ENCODE measurements at regions not wholly inside any gene's neighbourhood (a gene's known extent, or its start where the extent isn't known, plus 50 kb on each side); places are given as distances from the start of the nearest gene placed in this dataset.

GRCh38 chr4:43763029-43763610 lies 685.5 kb downstream of the KCTD8 start (continued):
- no peak for TF ChIP-seq TCF12 (IDR thresholded peaks at IDR 0.05; ENCODE audit: low read depth, low read length)
- no peak for TF ChIP-seq PAX5 (IDR thresholded peaks at IDR 0.05; ENCODE audit: borderline replicate concordance, low read depth, low read length)
- TF ChIP-seq E2F8 (IDR thresholded peaks at IDR 0.05; ENCODE audit: low read depth, partially characterized antibody), result no peak
- TF ChIP-seq SREBF2 (IDR thresholded peaks at IDR 0.05; ENCODE audit: low read length), result no peak
- no peak for TF ChIP-seq TCF3 (IDR thresholded peaks at IDR 0.05; ENCODE audit: borderline replicate concordance, insufficient read depth, low read depth, low read length)
- no peak for TF ChIP-seq ESRRA (IDR thresholded peaks at IDR 0.05; ENCODE audit: low read length)
- TF ChIP-seq YY1 (IDR thresholded peaks at IDR 0.05; ENCODE audit: low read depth, low read length), result no peak
- TF ChIP-seq ZNF24 (IDR thresholded peaks at IDR 0.05), result no peak
- TF ChIP-seq ETV6 (conservative IDR thresholded peaks at IDR 0.05 in 1 of 2, IDR thresholded peaks at IDR 0.05 in 1 of 2; ENCODE audit: borderline replicate concordance in 1 of 2, low read depth in 1 of 2), result no peak
- TF ChIP-seq SMARCA5 (IDR thresholded peaks at IDR 0.05), result no peak
- TF ChIP-seq STAT1 (conservative IDR thresholded peaks at IDR 0.05), result no peak
- no peak for TF ChIP-seq ZBTB33 (IDR thresholded peaks at IDR 0.05)
- no peak for TF ChIP-seq ZNF687 (IDR thresholded peaks at IDR 0.05)
- TF ChIP-seq MLLT1 (IDR thresholded peaks at IDR 0.05), result 0 out of 2 replicates have a peak, but pooled peaks have one; percentile 9
- no peak for TF ChIP-seq WRNIP1 (IDR thresholded peaks at IDR 0.05; ENCODE audit: borderline replicate concordance, low read depth, low read length)
- no peak for TF ChIP-seq MAX (IDR thresholded peaks at IDR 0.05; ENCODE audit: low read depth, low read length)
- peak in 1 of 2 experiments; percentile 26; a peak in 1 of 4 replicates for TF ChIP-seq EP300 (IDR thresholded peaks at IDR 0.05; ENCODE audit: borderline replicate concordance in 1 of 2, control insufficient read depth in 1 of 2, low read depth in 2 of 2, low read length in 2 of 2)
- TF ChIP-seq IRF4 (IDR thresholded peaks at IDR 0.05; ENCODE audit: low read depth, low read length), result no peak
- no peak for TF ChIP-seq NBN (IDR thresholded peaks at IDR 0.05)
- no peak for TF ChIP-seq EZH2 (IDR thresholded peaks at IDR 0.05; ENCODE audit: borderline replicate concordance, control insufficient read depth, low read depth, low read length)
- no peak for TF ChIP-seq MXI1 (IDR thresholded peaks at IDR 0.05; ENCODE audit: low read depth, low read length)

Data from GM12878 (cell line).